Uterus (tissue), 2 donors: ENCODE measurements at regions not wholly inside any gene's neighbourhood (a gene's known extent, or its start where the extent isn't known, plus 50 kb on each side); places are given as distances from the start of the nearest gene placed in this dataset.

Source experiments
- CTCF ChIP-seq, 4 experiments: fragments of 200-600 bp in 2 of 4; fragments of 450-650 bp in 2 of 4; sonication (generic) in 2 of 4; IDR thresholded peaks; one replicate each; pipeline ENCODE4 v1.5.1; 2016 to 2019; ENCODE audit warnings: antibody characterized with exemption in 4 of 4, mild to moderate bottlenecking in 2 of 4, moderate library complexity in 1 of 4
- POLR2A ChIP-seq, 2 donors: fragments of 450-650 bp; IDR thresholded peaks; one replicate each; pipeline ENCODE4 v1.6.1; 2016; ENCODE audit warnings: antibody characterized with exemption in 2 of 2, mild to moderate bottlenecking in 1 of 2, moderate library complexity in 1 of 2

- TF ChIP-seq CTCF (IDR thresholded peaks at IDR 0.05) (no peak), POLR2A (IDR thresholded peaks at IDR 0.05) (no peak)
These were observed 219.1 kb upstream of the LRIG1 start for GRCh38 chr3:66719796-66720356.
